Stimulated activated naive B cell treated with anti-CD40 and anti-IgM and Interleukin-4, amounts not matched to agents 10 μg/mL and 1 μg/mL and 100 μg/mL, for 72 hours (primary cell): ENCODE measurements at regions not wholly inside any gene's neighbourhood (a gene's known extent, or its start where the extent isn't known, plus 50 kb on each side); places are given as distances from the start of the nearest gene placed in this dataset.
"Not testable (repeated sequence)": the region's sequence is repeated elsewhere in the genome, so short reads cannot be mapped to it uniquely, and the experiment has no call there.

Experiments
- ATAC-seq, 2 donors: fragments of 150-1000 bp; cut with Tn5 transposase; replicated peaks; 2 replicates each; pipeline ENCODE4 v1.10.0; 2021; ENCODE audit warnings: moderate library complexity in 1 of 2
- DNase-seq: peaks from one replicate; pipeline ENCODE4 v3.0.0; 2021
- H3K27ac Mint-ChIP-seq: one replicate; pipeline ENCODE4 v1.8.0; 2022; ENCODE audit warnings: mild to moderate bottlenecking, mixed read lengths
- H3K27me3 Mint-ChIP-seq, 2 donors: one replicate each; pipeline ENCODE4 v1.8.0; 2022; ENCODE audit warnings: mixed read lengths in 2 of 2
- H3K36me3 Mint-ChIP-seq, 2 donors: one replicate each; pipeline ENCODE4 v1.8.0; 2022; ENCODE audit warnings: mixed read lengths in 2 of 2, mild to moderate bottlenecking in 1 of 2
- H3K4me1 Mint-ChIP-seq, 2 donors: one replicate each; pipeline ENCODE4 v1.8.0; 2022; ENCODE audit warnings: mixed read lengths in 2 of 2, mild to moderate bottlenecking in 1 of 2
- H3K4me3 Mint-ChIP-seq, 2 donors: one replicate each; pipeline ENCODE4 v1.8.0; 2022; ENCODE audit warnings: mild to moderate bottlenecking in 2 of 2, mixed read lengths in 2 of 2, moderate library complexity in 1 of 2
- H3K9me3 Mint-ChIP-seq, 2 donors: one replicate each; pipeline ENCODE4 v1.8.0; 2022; ENCODE audit warnings: mixed read lengths in 2 of 2, mild to moderate bottlenecking in 1 of 2

DNA sequence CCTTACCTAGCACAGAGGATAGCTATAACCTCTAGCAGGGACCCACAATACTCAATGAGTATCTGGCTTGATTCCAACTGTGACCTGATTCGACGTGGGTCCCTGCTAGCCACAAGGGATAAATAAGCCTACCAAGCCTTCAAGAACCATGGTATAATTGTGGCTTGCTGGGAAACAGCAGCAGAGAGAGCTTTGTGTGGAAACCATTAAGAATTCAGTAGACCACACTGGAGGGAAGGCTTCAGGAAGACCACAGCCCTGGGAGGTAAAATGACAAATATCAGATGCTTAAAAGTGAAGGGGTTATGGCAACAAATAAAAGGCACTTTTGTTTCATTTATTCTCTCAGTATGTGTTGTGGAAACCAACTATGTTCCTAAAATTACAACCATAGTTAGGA lies 82.6 kb upstream of the WIPF1 start:
- ATAC-seq (no peak), DNase-seq (no peak)
- peaks cover 13 to 46% of the 10 kb centered on the region in 2 donors for H3K4me1 Mint-ChIP-seq
- H3K36me3 Mint-ChIP-seq = peaks cover 21 to 23% of the 10 kb centered on the region in 2 donors
- H3K4me3 Mint-ChIP-seq = peak overlapping the region in 1 of 2 donors; percentile 29
- H3K27ac Mint-ChIP-seq = no peak overlapping the region
- H3K27me3 Mint-ChIP-seq = no peaks in the 10 kb centered on the region
- H3K9me3 Mint-ChIP-seq = no peaks in the 10 kb centered on the region

DNA sequence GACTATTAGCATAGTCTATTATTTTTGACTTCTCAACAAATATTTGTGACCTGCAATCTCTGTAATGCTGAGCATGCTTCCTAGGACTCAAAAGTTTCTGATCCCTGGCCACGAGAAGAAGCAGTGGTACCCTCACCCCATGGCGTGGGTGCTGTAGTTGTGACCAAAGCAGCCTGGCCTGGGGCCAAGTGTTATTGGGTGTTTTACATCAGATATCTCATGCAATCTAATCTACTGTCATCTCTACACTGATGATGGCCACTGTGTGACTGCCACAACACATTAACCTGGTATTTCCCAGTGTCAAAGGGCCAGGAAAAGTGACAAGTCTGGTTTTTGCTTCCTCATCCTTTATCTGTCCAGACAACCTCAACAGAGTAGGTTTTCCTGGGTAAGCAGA lies 80.8 kb upstream of the WIPF1 start:
- H3K27me3 Mint-ChIP-seq = no peaks in the 10 kb centered on the region
- DNase-seq (no peak), ATAC-seq (no peak)
- no peaks in the 10 kb centered on the region for H3K9me3 Mint-ChIP-seq
- peaks cover 23 to 24% of the 10 kb centered on the region in 2 donors for H3K36me3 Mint-ChIP-seq
- no peak overlapping the region for H3K27ac Mint-ChIP-seq
- H3K4me1 Mint-ChIP-seq = peaks cover 13 to 36% of the 10 kb centered on the region in 2 donors
- no peak overlapping the region for H3K4me3 Mint-ChIP-seq

- Mint-ChIP-seq H3K27ac (no peak overlapping the region), H3K36me3 (peaks cover 34 to 39% of the 10 kb centered on the region in 2 donors), H3K4me3 (no peak overlapping the region)
Measured at GRCh38 chr2:174675615-174676014, 78.0 kb upstream of the WIPF1 start.

DNA sequence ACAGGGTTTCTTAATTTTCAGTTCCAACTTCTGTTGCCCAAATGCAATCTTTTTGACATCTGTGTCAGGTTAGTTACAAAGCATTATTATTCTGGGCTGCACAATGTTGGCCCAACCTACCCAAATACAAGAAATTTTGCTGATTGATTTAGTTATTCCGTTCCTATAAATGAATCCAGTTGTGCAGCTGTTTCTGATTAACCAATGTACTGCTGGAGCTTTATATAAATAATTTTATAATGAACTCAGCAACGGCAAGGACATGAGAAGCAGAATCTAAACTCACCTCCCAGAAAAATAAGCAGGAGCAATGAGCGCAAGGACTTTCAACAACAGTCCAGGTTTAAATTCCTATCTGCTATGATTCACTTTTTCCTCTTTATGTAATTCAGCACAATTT lies 76.3 kb upstream of the WIPF1 start:
- H3K9me3 Mint-ChIP-seq = peaks cover 3 to 9% of the 10 kb centered on the region in 2 donors
- H3K27me3 Mint-ChIP-seq = no peaks in the 10 kb centered on the region
- H3K4me1 Mint-ChIP-seq = peaks cover 3 to 18% of the 10 kb centered on the region in 2 donors
- ATAC-seq (no peak), DNase-seq (no peak)
- no peak overlapping the region for H3K27ac Mint-ChIP-seq
- H3K4me3 Mint-ChIP-seq = no peak overlapping the region
- peaks cover 30% of the 10 kb centered on the region in 2 donors for H3K36me3 Mint-ChIP-seq

More at GRCh38 chr2:174675615-174676014, 78.0 kb upstream of the WIPF1 start:
- no peak for ATAC-seq
- Mint-ChIP-seq H3K4me1 (peaks cover 6 to 24% of the 10 kb centered on the region in 2 donors), H3K9me3 (peaks cover 3 to 9% of the 10 kb centered on the region in 2 donors), H3K27me3 (no peaks in the 10 kb centered on the region)
- DNase-seq = no peak

- Mint-ChIP-seq H3K27ac (no peak overlapping the region), H3K27me3 (peaks cover 0 to 1% of the 10 kb centered on the region in 2 donors), H3K9me3 (peaks cover 3 to 9% of the 10 kb centered on the region in 2 donors), H3K4me3 (no peak overlapping the region), H3K4me1 (peaks cover 5 to 18% of the 10 kb centered on the region in 2 donors), H3K36me3 (peaks cover 30% of the 10 kb centered on the region in 2 donors)
- no peak for DNase-seq
- no peak for ATAC-seq
Measured at GRCh38 chr2:174673440-174673839, 75.8 kb upstream of the WIPF1 start.

DNA sequence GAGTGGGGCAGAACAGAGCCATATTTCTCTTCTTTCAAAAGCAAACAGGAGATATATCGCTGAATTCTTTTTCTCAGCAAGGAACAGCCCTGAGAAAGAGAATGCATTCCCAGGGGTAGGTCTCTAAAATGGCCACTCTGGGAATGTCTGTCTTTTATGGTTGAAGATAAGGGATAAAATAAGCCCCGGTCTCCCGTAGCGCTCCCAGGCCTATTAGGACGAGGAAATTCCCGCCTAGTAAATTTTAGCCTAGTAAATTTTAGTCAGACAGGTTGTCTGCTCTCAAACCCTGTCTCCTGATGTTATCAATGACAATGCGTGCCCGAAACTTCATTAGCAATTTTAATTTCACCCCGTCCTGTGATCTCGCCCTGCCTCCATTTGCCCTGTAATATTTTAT lies 73.9 kb upstream of the WIPF1 start:
- peak overlapping the region; percentile 67 for H3K27ac Mint-ChIP-seq
- peaks cover 20 to 28% of the 10 kb centered on the region in 2 donors for H3K4me1 Mint-ChIP-seq
- DNase-seq, H3K27me3 Mint-ChIP-seq, H3K9me3 Mint-ChIP-seq, H3K4me3 Mint-ChIP-seq, ATAC-seq: not testable (repeated sequence)
- H3K36me3 Mint-ChIP-seq = peaks cover 24 to 30% of the 10 kb centered on the region in 2 donors

GRCh38 chr2:174670446-174670845 lies 72.8 kb upstream of the WIPF1 start:
- H3K9me3 Mint-ChIP-seq = peaks cover 3 to 9% of the 10 kb centered on the region in 2 donors
- H3K4me1 Mint-ChIP-seq = peaks cover 23 to 38% of the 10 kb centered on the region in 2 donors
- H3K27me3 Mint-ChIP-seq = peaks cover 0 to 3% of the 10 kb centered on the region in 2 donors
- DNase-seq (no peak), ATAC-seq (no peak)
- H3K36me3 Mint-ChIP-seq = peaks cover 20 to 24% of the 10 kb centered on the region in 2 donors
- H3K4me3 Mint-ChIP-seq = no peak overlapping the region
- H3K27ac Mint-ChIP-seq = no peak overlapping the region

DNA sequence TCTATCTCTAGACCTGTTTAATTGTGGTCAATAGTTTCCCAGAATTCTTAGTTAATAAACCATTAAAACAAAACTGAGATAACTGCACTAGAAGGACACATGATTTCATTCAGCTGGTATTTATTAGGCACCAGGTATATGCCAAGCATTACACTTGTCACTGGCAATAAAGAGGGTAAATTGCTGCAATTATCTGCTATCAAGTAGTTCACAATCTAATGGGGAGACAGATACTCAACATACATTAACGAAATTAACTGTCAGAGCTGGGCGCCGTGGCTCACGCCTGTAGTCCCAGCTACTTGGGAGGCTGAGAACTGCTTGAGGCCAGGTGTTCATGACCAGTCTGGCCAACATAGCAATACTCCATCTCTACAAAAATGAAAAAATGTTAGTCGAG lies 71.7 kb upstream of the WIPF1 start:
- H3K9me3 Mint-ChIP-seq = peaks cover 3 to 9% of the 10 kb centered on the region in 2 donors
- H3K4me3 Mint-ChIP-seq = no peak overlapping the region
- DNase-seq = no peak
- peaks cover 20 to 22% of the 10 kb centered on the region in 2 donors for H3K36me3 Mint-ChIP-seq
- H3K4me1 Mint-ChIP-seq = peaks cover 27 to 45% of the 10 kb centered on the region in 2 donors
- no peak for ATAC-seq
- no peak overlapping the region for H3K27ac Mint-ChIP-seq
- H3K27me3 Mint-ChIP-seq = peaks cover 0 to 3% of the 10 kb centered on the region in 2 donors

DNA sequence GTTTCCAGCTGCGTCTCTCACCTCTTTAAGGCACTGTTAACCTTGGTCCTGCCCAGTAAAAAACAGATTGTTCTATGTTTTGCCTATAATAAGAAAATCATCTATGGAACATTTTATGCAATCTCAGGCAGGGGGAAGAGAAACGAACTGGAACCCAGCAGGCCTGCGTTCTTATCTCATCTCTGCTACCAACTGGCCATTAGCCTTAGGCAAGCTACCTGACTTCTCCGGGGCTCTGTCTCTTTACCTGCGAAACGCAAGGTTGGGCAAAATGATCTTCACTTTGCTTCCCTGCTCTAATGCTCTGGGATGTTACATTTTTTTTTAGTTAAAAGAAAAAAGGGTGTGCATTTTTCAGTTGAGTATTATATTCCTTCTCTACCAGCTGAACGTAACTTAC lies 70.5 kb upstream of the WIPF1 start:
- Mint-ChIP-seq H3K4me3 (no peak overlapping the region), H3K27me3 (peaks cover 0 to 3% of the 10 kb centered on the region in 2 donors), H3K9me3 (peaks cover 3 to 9% of the 10 kb centered on the region in 2 donors), H3K4me1 (peaks cover 36 to 58% of the 10 kb centered on the region in 2 donors), H3K27ac (peak overlapping the region; percentile 39), H3K36me3 (peaks cover 16 to 17% of the 10 kb centered on the region in 2 donors)
- DNase-seq (no peak), ATAC-seq (no peak)

DNA sequence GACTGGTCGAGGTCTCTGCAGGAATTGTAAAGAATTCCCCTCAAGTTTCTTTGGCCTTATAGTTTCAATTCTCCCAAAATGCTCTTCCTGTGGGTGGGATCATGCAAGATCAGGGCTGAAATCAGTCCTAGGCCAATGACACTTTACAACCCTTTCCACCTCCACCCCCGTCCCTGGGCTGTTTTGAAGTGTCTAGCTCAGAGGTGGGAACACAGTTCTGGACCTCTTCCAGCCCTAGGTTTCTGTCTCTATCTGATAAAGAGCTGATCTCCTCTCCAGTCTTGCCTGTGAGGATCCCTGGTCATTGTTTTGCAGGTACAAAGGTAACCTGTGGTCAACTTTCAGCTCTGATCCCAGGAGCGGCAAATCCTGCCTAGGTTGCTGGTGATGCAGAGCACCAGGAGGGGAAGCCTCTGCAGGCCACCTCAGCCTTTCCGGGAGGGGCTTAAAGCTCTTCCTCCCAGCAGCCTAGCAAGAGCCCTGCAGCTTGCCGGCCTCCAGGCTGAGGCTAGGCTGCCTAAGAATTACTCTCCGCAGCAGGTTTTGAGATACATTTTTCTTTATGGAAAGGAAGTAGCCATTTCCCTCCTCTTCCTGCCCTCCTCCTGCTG lies 69.8 kb upstream of the WIPF1 start:
- Mint-ChIP-seq H3K27me3 (peaks cover 0 to 3% of the 10 kb centered on the region in 2 donors), H3K4me1 (peaks cover 42 to 65% of the 10 kb centered on the region in 2 donors), H3K9me3 (peaks cover 3 to 9% of the 10 kb centered on the region in 2 donors), H3K36me3 (peaks cover 10 to 11% of the 10 kb centered on the region in 2 donors), H3K4me3 (peak overlapping the region in 1 of 2 donors; percentile 1), H3K27ac (peak overlapping the region; percentile 39)
- ATAC-seq (no peak), DNase-seq (no peak)

DNA sequence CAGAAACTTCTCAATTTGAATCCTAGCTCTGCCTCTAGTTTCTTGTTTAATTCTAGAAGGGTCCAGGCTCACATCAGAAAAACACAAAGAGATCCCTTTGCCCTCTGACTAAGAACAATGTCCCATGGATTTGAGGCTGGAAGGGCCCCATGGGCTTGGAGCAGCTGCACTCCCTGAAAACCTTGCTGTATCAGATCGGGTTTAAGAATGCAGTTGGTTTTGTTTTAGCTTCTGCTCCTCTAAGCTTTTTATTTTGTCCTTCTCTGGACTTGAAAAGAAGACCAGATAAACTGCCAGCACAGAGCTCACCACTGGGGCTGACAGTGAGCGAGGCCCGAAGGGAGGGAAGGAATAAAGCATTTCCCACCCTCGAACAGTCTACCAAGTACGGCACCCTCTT lies 69.2 kb upstream of the WIPF1 start:
- Mint-ChIP-seq H3K36me3 (peaks cover 7% of the 10 kb centered on the region in 2 donors), H3K27me3 (peaks cover 0 to 3% of the 10 kb centered on the region in 2 donors), H3K9me3 (peaks cover 1 to 5% of the 10 kb centered on the region in 2 donors), H3K4me1 (peaks cover 45 to 70% of the 10 kb centered on the region in 2 donors), H3K4me3 (no peak overlapping the region), H3K27ac (no peak overlapping the region)
- DNase-seq (no peak), ATAC-seq (no peak)

DNA sequence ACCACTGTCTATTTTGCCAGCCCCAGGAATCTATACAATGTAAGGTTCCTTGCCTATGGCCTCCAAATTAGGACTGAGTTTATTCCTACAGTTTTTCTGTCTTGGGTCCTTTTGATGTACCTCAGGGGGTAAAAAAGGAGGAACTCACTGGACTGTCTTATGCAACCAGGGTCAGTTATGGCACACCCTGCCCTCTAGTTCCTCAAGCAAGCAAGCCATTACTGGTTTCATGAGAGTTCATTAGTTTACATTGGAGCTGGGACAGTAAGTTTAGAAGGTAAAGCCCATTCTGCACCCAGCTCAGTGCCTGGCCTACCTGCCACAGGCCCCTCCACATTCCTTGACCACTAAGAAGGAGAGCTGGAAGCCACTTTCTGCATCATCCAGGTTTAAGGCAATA lies 68.7 kb upstream of the WIPF1 start:
- Mint-ChIP-seq H3K4me1 (peaks cover 49 to 75% of the 10 kb centered on the region in 2 donors), H3K27ac (no peak overlapping the region)
- no peak for ATAC-seq

GRCh38 chr2:174664084-174664759 lies 66.6 kb upstream of the WIPF1 start:
- ATAC-seq (peak; percentile 77 to 84), DNase-seq (peak; percentile 41)
- H3K27ac Mint-ChIP-seq = peak overlapping the region; percentile 83
- peaks cover 0 to 3% of the 10 kb centered on the region in 2 donors for H3K27me3 Mint-ChIP-seq
- peak overlapping the region; percentile 41 to 68 for H3K4me3 Mint-ChIP-seq
- H3K9me3 Mint-ChIP-seq = no peaks in the 10 kb centered on the region
- H3K4me1 Mint-ChIP-seq = peaks cover 53 to 77% of the 10 kb centered on the region in 2 donors
- H3K36me3 Mint-ChIP-seq = peaks cover 5 to 10% of the 10 kb centered on the region in 2 donors

More for the DNA sequence above, 68.7 kb upstream of the WIPF1 start:
- no peak for DNase-seq
- Mint-ChIP-seq H3K27me3 (peaks cover 0 to 3% of the 10 kb centered on the region in 2 donors), H3K36me3 (peaks cover 6 to 8% of the 10 kb centered on the region in 2 donors), H3K9me3 (peaks cover 0 to 3% of the 10 kb centered on the region in 2 donors), H3K4me3 (no peak overlapping the region)

DNA sequence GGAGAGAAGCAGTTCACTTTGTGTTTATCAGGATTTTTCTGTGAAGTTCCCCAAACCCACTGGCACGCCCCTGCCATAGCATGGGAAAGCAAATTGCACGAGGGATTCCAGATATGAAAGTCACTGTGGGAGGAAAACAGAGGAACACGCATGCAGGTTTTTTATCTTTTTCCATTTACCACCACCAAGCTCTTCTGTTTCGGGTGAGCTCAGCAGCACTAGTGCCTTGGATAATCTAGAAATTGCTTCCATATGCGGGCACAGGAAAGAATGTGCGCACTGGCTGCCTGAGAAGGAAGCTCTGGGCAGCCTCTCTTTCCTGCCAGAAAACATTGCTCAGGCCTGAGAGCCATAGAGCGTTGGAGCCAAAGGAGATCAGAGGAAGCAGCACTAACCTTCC lies 65.9 kb upstream of the WIPF1 start:
- Mint-ChIP-seq H3K36me3 (peaks cover 5 to 10% of the 10 kb centered on the region in 2 donors), H3K4me3 (peak overlapping the region in 1 of 2 donors; percentile 41), H3K9me3 (no peaks in the 10 kb centered on the region), H3K4me1 (peaks cover 54 to 77% of the 10 kb centered on the region in 2 donors), H3K27me3 (peaks cover 0 to 3% of the 10 kb centered on the region in 2 donors), H3K27ac (peak overlapping the region; percentile 83)
- no peak for ATAC-seq
- no peak for DNase-seq
